IMR-90 (cell line): ENCODE measurements at regions not wholly inside any gene's neighbourhood (a gene's known extent, or its start where the extent isn't known, plus 50 kb on each side); places are given as distances from the start of the nearest gene placed in this dataset.

ENCODE experiments used
- ATAC-seq: fragments of 200-7000 bp; cut with Tn5 transposase; 2 replicates; pipeline ENCODE4 v1.9.1; 2020; ENCODE audit warnings: low read depth, mild to moderate bottlenecking, moderate library complexity
- BruUV-seq: library from RNA; stranded (reverse); fragments of 400-500 nt; replicated peaks from 2 replicates; lab custom pipeline; 2021; lab: Mats Ljungman, UMichigan
- CTCF ChIA-PET: fragments of 300-600 bp; formaldehyde crosslinking; extraction: SDS; loops from one replicate; lab custom pipeline; 2021; ENCODE audit warnings: antibody characterized with exemption; lab: Yijun Ruan, JAX
- POLR2A ChIA-PET: fragments of 300-600 bp; sonication (Branson Sonifier 250); formaldehyde crosslinking; loops from one replicate; lab custom pipeline; 2022; ENCODE audit warnings: antibody characterized with exemption; ENCODE audit not compliant: unreplicated experiment; lab: Charles Lee
- DNase-seq: peaks from one replicate; pipeline ENCODE4 v3.0.0; 2013
- H2AFZ ChIP-seq: replicated peaks from 2 replicates; pipeline ENCODE3; 2013; ENCODE audit warnings: low read length, mild to moderate bottlenecking; ENCODE audit not compliant: poor library complexity
- H2AK5ac ChIP-seq: 2 replicates; pipeline ENCODE4 v1.6.1; 2013; ENCODE audit warnings: low read depth, low read length, inconsistent platforms
- H2AK9ac ChIP-seq: replicated peaks from 2 replicates; pipeline ENCODE3; 2013; ENCODE audit warnings: mild to moderate bottlenecking, low read depth, low read length, moderate library complexity; ENCODE audit not compliant: poor library complexity
- H2BK120ac ChIP-seq: 2 replicates; pipeline ENCODE4 v1.6.1; 2013; ENCODE audit warnings: low read depth, low read length, inconsistent platforms
- H2BK15ac ChIP-seq: 3 replicates; pipeline ENCODE4 v1.6.1; 2013; ENCODE audit warnings: low read depth, low read length, inconsistent platforms
- H2BK20ac ChIP-seq: 2 replicates; pipeline ENCODE4 v1.6.1; 2013; ENCODE audit warnings: low read depth, mild to moderate bottlenecking, inconsistent platforms, low read length, moderate library complexity
- H2BK5ac ChIP-seq: 2 replicates; pipeline ENCODE4 v1.6.1; 2013; ENCODE audit warnings: mild to moderate bottlenecking, low read depth, low read length, inconsistent platforms; ENCODE audit not compliant: poor library complexity, severe bottlenecking
- H3K14ac ChIP-seq: replicated peaks from 2 replicates; pipeline ENCODE4 v1.6.1; 2013; ENCODE audit warnings: low read depth, low read length, inconsistent platforms
- H3K18ac ChIP-seq: 2 replicates; pipeline ENCODE4 v1.6.1; 2013; ENCODE audit warnings: low read depth, low read length, control low read depth
- H3K23ac ChIP-seq: 2 replicates; pipeline ENCODE4 v1.6.1; 2013; ENCODE audit warnings: low read depth, low read length, inconsistent platforms
- H3K27ac ChIP-seq: 2 replicates; pipeline ENCODE4 v1.5.1; 2013; ENCODE audit warnings: mild to moderate bottlenecking, control low read depth, low read length; ENCODE audit not compliant: insufficient read depth
- H3K27me3 ChIP-seq: 2 replicates; pipeline ENCODE4 v1.6.1; 2013; ENCODE audit warnings: low read length; ENCODE audit not compliant: control insufficient read depth, insufficient read depth
- H3K36me3 ChIP-seq: 2 replicates; pipeline ENCODE4 v1.6.1; 2013; ENCODE audit warnings: low read length, mixed read lengths; ENCODE audit not compliant: control insufficient read depth, insufficient read depth
- H3K4ac ChIP-seq: 2 replicates; pipeline ENCODE4 v1.6.1; 2013; ENCODE audit warnings: low read depth, low read length, inconsistent platforms
- H3K4me1 ChIP-seq: 2 replicates; pipeline ENCODE4 v1.6.1; 2013; ENCODE audit warnings: low read length, mixed read lengths; ENCODE audit not compliant: control insufficient read depth, insufficient read depth
- H3K4me2 ChIP-seq: 2 replicates; pipeline ENCODE4 v1.6.1; 2013; ENCODE audit warnings: low read depth, mild to moderate bottlenecking, control low read depth, low read length, moderate library complexity
- H3K4me3 ChIP-seq: 2 replicates; pipeline ENCODE4 v1.5.1; 2013; ENCODE audit warnings: low read depth, mild to moderate bottlenecking, control low read depth, low read length, moderate library complexity; ENCODE audit not compliant: insufficient read depth
- H3K56ac ChIP-seq: 2 replicates; pipeline ENCODE4 v1.6.1; 2013; ENCODE audit warnings: low read length, inconsistent platforms; ENCODE audit not compliant: insufficient read depth; ENCODE audit errors: extremely low read depth
- H3K79me1 ChIP-seq, 2 experiments: 2 replicates each; pipeline ENCODE4 v1.6.1; 2013; ENCODE audit warnings: low read length in 2 of 2, inconsistent platforms in 1 of 2, low read depth in 1 of 2
- H3K9ac ChIP-seq: 2 replicates; pipeline ENCODE4 v1.6.1; 2013; ENCODE audit warnings: low read depth, low read length, control low read depth
- H3K9me1 ChIP-seq: 2 replicates; pipeline ENCODE4 v1.6.1; 2013; ENCODE audit warnings: low read length, inconsistent platforms; ENCODE audit not compliant: insufficient read depth
- H3K9me3 ChIP-seq: 2 replicates; pipeline ENCODE4 v1.6.1; 2013; ENCODE audit warnings: low read length; ENCODE audit not compliant: control insufficient read depth, insufficient read depth
- H4K20me1 ChIP-seq: 2 replicates; pipeline ENCODE4 v1.6.1; 2013; ENCODE audit warnings: low read length, inconsistent platforms; ENCODE audit not compliant: insufficient read depth
- H4K5ac ChIP-seq: 2 replicates; pipeline ENCODE4 v1.6.1; 2013; ENCODE audit warnings: mild to moderate bottlenecking, low read depth, low read length, control low read depth
- H4K8ac ChIP-seq, 2 experiments: 2 replicates each; pipeline ENCODE4 v1.6.1; 2013; ENCODE audit warnings: low read depth in 2 of 2, low read length in 2 of 2, control low read depth in 1 of 2, inconsistent platforms in 1 of 2
- H4K91ac ChIP-seq: 2 replicates; pipeline ENCODE4 v1.6.1; 2013; ENCODE audit warnings: low read depth, low read length, inconsistent platforms; ENCODE audit not compliant: insufficient read depth
- BHLHE40 ChIP-seq: fragments of 150-350 bp; IDR thresholded peaks from 2 replicates; pipeline ENCODE4 v1.6.1; 2016; ENCODE audit warnings: mild to moderate bottlenecking, low read depth, low read length
- CEBPB ChIP-seq: IDR thresholded peaks from 2 replicates; pipeline ENCODE4 v1.6.1; 2012; ENCODE audit warnings: low read depth, low read length, improper control_type of control experiment
- CHD1 ChIP-seq: IDR thresholded peaks from 2 replicates; pipeline ENCODE4 v1.6.1; 2012; ENCODE audit warnings: low read depth, low read length, improper control_type of control experiment
- FOS ChIP-seq: fragments of 150-350 bp; IDR thresholded peaks from 2 replicates; pipeline ENCODE4 v1.6.1; 2016; ENCODE audit warnings: low read depth, low read length
- MAFK ChIP-seq: IDR thresholded peaks from 2 replicates; pipeline ENCODE4 v1.6.1; 2012; ENCODE audit warnings: low read depth, low read length, improper control_type of control experiment
- MAZ ChIP-seq: IDR thresholded peaks from 2 replicates; pipeline ENCODE4 v1.6.1; 2012; ENCODE audit warnings: low read depth, mild to moderate bottlenecking, low read length, improper control_type of control experiment, moderate library complexity, borderline replicate concordance
- MXI1 ChIP-seq: IDR thresholded peaks from 2 replicates; pipeline ENCODE4 v1.6.1; 2012; ENCODE audit warnings: low read depth, mild to moderate bottlenecking, low read length, moderate library complexity, borderline replicate concordance
- NFE2L2 ChIP-seq: fragments of 150-350 bp; IDR thresholded peaks from 2 replicates; pipeline ENCODE4 v1.6.1; 2016; ENCODE audit warnings: low read depth, mild to moderate bottlenecking, low read length
- POLR2A ChIP-seq: IDR thresholded peaks from 2 replicates; pipeline ENCODE4 v1.6.1; 2012; ENCODE audit warnings: mild to moderate bottlenecking, low read depth, low read length
- RAD21 ChIP-seq: IDR thresholded peaks from 2 replicates; pipeline ENCODE4 v1.6.1; 2012; ENCODE audit warnings: low read length, improper control_type of control experiment
- RCOR1 ChIP-seq: IDR thresholded peaks from 2 replicates; pipeline ENCODE4 v1.6.1; 2012; ENCODE audit warnings: mild to moderate bottlenecking, low read length, improper control_type of control experiment; ENCODE audit not compliant: insufficient replicate concordance
- RFX5 ChIP-seq: IDR thresholded peaks from 2 replicates; pipeline ENCODE4 v1.8.0; 2012; ENCODE audit warnings: low read depth, mild to moderate bottlenecking, low read length, moderate library complexity
- SMC3 ChIP-seq: fragments of 150-350 bp; IDR thresholded peaks from 2 replicates; pipeline ENCODE4 v1.6.1; 2016; ENCODE audit warnings: low read depth, mild to moderate bottlenecking, antibody characterized with exemption, low read length, moderate library complexity
- WGBS, 2 experiments: methylation state at CpG; one replicate each; pipeline versions ENCODE4 v1.1.5 to v1.1.7; 2013; ENCODE audit warnings: missing lambda C conversion rate in 2 of 2; ENCODE audit not compliant: insufficient read length in 1 of 2; ENCODE audit errors: extremely low coverage in 2 of 2; 5-methylcytosine and 5-hydroxymethylcytosine counted together
- dilution Hi-C: fragments of 300-500 bp; cut with HindIII; formaldehyde crosslinking; loops from one replicate; pipeline ENCODE4 v1.14.3; 2018; ENCODE audit warnings: low sequenced_read_pairs; ENCODE audit not compliant: unreplicated experiment
- in situ Hi-C: fragments of 300-500 bp; cut with MboI; formaldehyde crosslinking; loops from 3 replicates; pipeline ENCODE4 v1.14.3; 2019; ENCODE audit warnings: low sequenced_read_pairs, inconsistent platforms, mixed read lengths
- intact Hi-C: fragments of 100-400 bp; cut with micrococcal nuclease; formaldehyde crosslinking; loops from 2 replicates; pipeline ENCODE4 v1.10.0; 2022
- TF ChIP-seq, protein P1 (sequence below): conservative IDR thresholded peaks from 2 replicates; pipeline ENCODE4 v1.5.1; 2012; ENCODE audit warnings: mild to moderate bottlenecking, low read depth, low read length, improper control_type of control experiment
- TF ChIP-seq, protein P2 (sequence below): fragments of 150-350 bp; IDR thresholded peaks from 2 replicates; pipeline ENCODE4 v1.6.1; 2017; ENCODE audit warnings: mild to moderate bottlenecking, antibody characterized with exemption, low read length, low read depth
- TF ChIP-seq, protein P3 (sequence below): fragments of 150-350 bp; IDR thresholded peaks from 2 replicates; pipeline ENCODE4 v1.6.1; 2016; ENCODE audit warnings: low read depth, mild to moderate bottlenecking, low read length, moderate library complexity, borderline replicate concordance

DNA sequence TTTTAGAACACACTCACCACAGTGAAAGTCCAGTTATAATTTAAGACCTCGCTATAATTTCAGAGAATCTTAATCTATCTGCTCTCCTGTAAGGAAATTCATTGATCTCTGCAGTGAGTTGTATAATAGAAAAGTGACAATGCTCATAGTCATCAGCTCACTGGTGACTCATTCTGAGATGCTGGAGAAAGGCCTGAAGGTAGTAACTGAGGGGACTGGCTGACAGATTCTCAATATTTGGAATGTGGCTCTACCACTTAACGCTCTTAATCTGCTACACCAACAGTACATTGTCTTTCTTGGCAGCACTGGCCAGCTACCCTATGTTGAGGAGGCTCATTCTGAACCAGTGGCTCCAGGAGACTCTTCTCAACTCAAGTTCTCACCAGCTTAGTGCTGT, 246.1 kb downstream of the RPRM start:
- Histone ChIP-seq H3K36me3 (no peaks in the 10 kb centered on the region), H4K20me1 (no peaks in the 10 kb centered on the region), H2BK20ac (no peak overlapping the region), H2BK15ac (no peak overlapping the region), H3K4me1 (no peaks in the 10 kb centered on the region), H3K4me2 (no peak overlapping the region), H2AK5ac (no peak overlapping the region), H4K91ac (no peak overlapping the region), H3K9ac (no peak overlapping the region), H3K9me3 (peaks cover 7% of the 10 kb centered on the region), H3K9me1 (no peaks in the 10 kb centered on the region), H3K23ac (no peak overlapping the region), H4K5ac (no peak overlapping the region), H2AFZ (no peak overlapping the region), H2AK9ac (no peak overlapping the region), H3K79me1 (no peaks in the 10 kb centered on the region), H3K27ac (no peak overlapping the region), H4K8ac (no peak overlapping the region), H3K18ac (no peak overlapping the region), H2BK5ac (no peak overlapping the region), H3K4me3 (no peak overlapping the region), H3K27me3 (no peaks in the 10 kb centered on the region), H3K14ac (no peak overlapping the region), H3K4ac (no peak overlapping the region), H3K56ac (no peak overlapping the region), H2BK120ac (no peak overlapping the region)
- DNase-seq = no peak
- ChIA-PET CTCF (no interaction called here), POLR2A (no interaction called here)
- WGBS, 2 experiments = 17% methylated on average over 1 of the region's 2 CpGs; no CpG with 5 or more reads in 1 of the 2 experiments
- BruUV-seq = no TSS peak
- in situ Hi-C loops (no loop called here), intact Hi-C loops (no loop called here), dilution Hi-C loops (no loop called here)
- no peak for TF ChIP-seq CHD1
- TF ChIP-seq RCOR1 = no peak
- no peak for TF ChIP-seq POLR2A
- TF ChIP-seq RFX5 = no peak
- TF ChIP-seq, protein P1, sequence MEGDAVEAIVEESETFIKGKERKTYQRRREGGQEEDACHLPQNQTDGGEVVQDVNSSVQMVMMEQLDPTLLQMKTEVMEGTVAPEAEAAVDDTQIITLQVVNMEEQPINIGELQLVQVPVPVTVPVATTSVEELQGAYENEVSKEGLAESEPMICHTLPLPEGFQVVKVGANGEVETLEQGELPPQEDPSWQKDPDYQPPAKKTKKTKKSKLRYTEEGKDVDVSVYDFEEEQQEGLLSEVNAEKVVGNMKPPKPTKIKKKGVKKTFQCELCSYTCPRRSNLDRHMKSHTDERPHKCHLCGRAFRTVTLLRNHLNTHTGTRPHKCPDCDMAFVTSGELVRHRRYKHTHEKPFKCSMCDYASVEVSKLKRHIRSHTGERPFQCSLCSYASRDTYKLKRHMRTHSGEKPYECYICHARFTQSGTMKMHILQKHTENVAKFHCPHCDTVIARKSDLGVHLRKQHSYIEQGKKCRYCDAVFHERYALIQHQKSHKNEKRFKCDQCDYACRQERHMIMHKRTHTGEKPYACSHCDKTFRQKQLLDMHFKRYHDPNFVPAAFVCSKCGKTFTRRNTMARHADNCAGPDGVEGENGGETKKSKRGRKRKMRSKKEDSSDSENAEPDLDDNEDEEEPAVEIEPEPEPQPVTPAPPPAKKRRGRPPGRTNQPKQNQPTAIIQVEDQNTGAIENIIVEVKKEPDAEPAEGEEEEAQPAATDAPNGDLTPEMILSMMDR = no peak
- TF ChIP-seq RAD21 = no peak
- no peak for TF ChIP-seq MAZ
- TF ChIP-seq, protein P2, sequence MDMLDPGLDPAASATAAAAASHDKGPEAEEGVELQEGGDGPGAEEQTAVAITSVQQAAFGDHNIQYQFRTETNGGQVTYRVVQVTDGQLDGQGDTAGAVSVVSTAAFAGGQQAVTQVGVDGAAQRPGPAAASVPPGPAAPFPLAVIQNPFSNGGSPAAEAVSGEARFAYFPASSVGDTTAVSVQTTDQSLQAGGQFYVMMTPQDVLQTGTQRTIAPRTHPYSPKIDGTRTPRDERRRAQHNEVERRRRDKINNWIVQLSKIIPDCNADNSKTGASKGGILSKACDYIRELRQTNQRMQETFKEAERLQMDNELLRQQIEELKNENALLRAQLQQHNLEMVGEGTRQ = no peak
- TF ChIP-seq MAFK = no peak
- no peak for TF ChIP-seq FOS
- TF ChIP-seq SMC3 = no peak
- no peak for TF ChIP-seq NFE2L2
- no peak for TF ChIP-seq BHLHE40
- no peak for TF ChIP-seq MXI1
- no peak for TF ChIP-seq CEBPB
- TF ChIP-seq, protein P3, sequence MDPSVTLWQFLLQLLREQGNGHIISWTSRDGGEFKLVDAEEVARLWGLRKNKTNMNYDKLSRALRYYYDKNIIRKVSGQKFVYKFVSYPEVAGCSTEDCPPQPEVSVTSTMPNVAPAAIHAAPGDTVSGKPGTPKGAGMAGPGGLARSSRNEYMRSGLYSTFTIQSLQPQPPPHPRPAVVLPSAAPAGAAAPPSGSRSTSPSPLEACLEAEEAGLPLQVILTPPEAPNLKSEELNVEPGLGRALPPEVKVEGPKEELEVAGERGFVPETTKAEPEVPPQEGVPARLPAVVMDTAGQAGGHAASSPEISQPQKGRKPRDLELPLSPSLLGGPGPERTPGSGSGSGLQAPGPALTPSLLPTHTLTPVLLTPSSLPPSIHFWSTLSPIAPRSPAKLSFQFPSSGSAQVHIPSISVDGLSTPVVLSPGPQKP = no peak
- no peak for ATAC-seq
